Neural cell (in vitro differentiated cells): ENCODE measurements at regions not wholly inside any gene's neighbourhood (a gene's known extent, or its start where the extent isn't known, plus 50 kb on each side); places are given as distances from the start of the nearest gene placed in this dataset.

ENCODE experiments used
- H2AFZ ChIP-seq: fragments of 200-600, 300-800 bp; sonication (generic), shearing (Covaris generic); 2 replicates; pipeline ENCODE4 v1.6.0; 2014; ENCODE audit warnings: low read depth, mild to moderate bottlenecking, antibody characterized with exemption, low read length, moderate library complexity
- H3F3A ChIP-seq: fragments of 200-600 bp; shearing (Covaris generic); 2 replicates; pipeline ENCODE4 v1.6.1; 2016; ENCODE audit warnings: mild to moderate bottlenecking, moderate library complexity, mixed read lengths, antibody characterized with exemption, low read length; ENCODE audit not compliant: insufficient read depth, poor library complexity, severe bottlenecking
- H3K27ac ChIP-seq: fragments of 200-600, 300-800 bp; sonication (generic), shearing (Covaris generic); 2 replicates; pipeline ENCODE4 v1.5.1; 2014; ENCODE audit warnings: mild to moderate bottlenecking, low read length, moderate library complexity
- H3K27me3 ChIP-seq: fragments of 300-800, 200-600 bp; sonication (generic), shearing (Covaris generic); 2 replicates; pipeline ENCODE4 v1.6.0; 2014; ENCODE audit warnings: mild to moderate bottlenecking, low read depth, low read length, moderate library complexity; ENCODE audit not compliant: insufficient read depth
- H3K36me3 ChIP-seq: fragments of 300-800, 200-600 bp; sonication (generic), shearing (Covaris generic); 2 replicates; pipeline ENCODE4 v1.5.1; 2014; ENCODE audit warnings: mild to moderate bottlenecking, antibody characterized with exemption, low read length, moderate library complexity; ENCODE audit not compliant: insufficient read depth
- H3K4me2 ChIP-seq: fragments of 300-800, 200-600 bp; sonication (generic), shearing (Covaris generic); 2 replicates; pipeline ENCODE4 v1.6.0; 2014; ENCODE audit warnings: mild to moderate bottlenecking, low read length
- H3K4me3 ChIP-seq: fragments of 300-800, 200-600 bp; sonication (generic), shearing (Covaris generic); 2 replicates; pipeline ENCODE4 v1.5.1; 2014; ENCODE audit warnings: mild to moderate bottlenecking, low read length, moderate library complexity
- H3K79me2 ChIP-seq: fragments of 200-600 bp; shearing (Covaris generic); replicated peaks from 2 replicates; pipeline ENCODE4 v1.6.0; 2014; ENCODE audit warnings: mild to moderate bottlenecking, low read length, moderate library complexity; ENCODE audit not compliant: insufficient read depth
- H3K9ac ChIP-seq: fragments of 300-800, 200-600 bp; sonication (generic), shearing (Covaris generic); 2 replicates; pipeline ENCODE4 v1.6.1; 2016; ENCODE audit warnings: mild to moderate bottlenecking, low read length, mixed read lengths
- H3K9me2 ChIP-seq: fragments of 200-600 bp; shearing (Covaris generic); 2 replicates; pipeline ENCODE4 v1.6.1; 2016; ENCODE audit warnings: mild to moderate bottlenecking, low read length, mixed read lengths; ENCODE audit not compliant: insufficient read depth
- H3K9me3 ChIP-seq: fragments of 200-600, 300-800 bp; sonication (generic), shearing (Covaris generic); 2 replicates; pipeline ENCODE4 v1.6.1; 2016; ENCODE audit warnings: mild to moderate bottlenecking, mixed run types, low read length, moderate library complexity, mixed read lengths
- H4K20me1 ChIP-seq: fragments of 200-600 bp; shearing (Covaris generic); 2 replicates; pipeline ENCODE4 v1.6.1; 2016; ENCODE audit warnings: mild to moderate bottlenecking, mixed run types; ENCODE audit not compliant: insufficient read depth
- CTCF ChIP-seq: fragments of 450-650 bp; IDR thresholded peaks from 2 replicates; pipeline ENCODE4 v1.5.1; 2014; ENCODE audit warnings: antibody characterized with exemption, mild to moderate bottlenecking, moderate library complexity; ENCODE audit not compliant: poor library complexity, severe bottlenecking
- EP300 ChIP-seq: fragments of 450-650 bp; conservative IDR thresholded peaks from 2 replicates; pipeline ENCODE4 v1.6.1; 2014; ENCODE audit warnings: antibody characterized with exemption, mild to moderate bottlenecking, moderate library complexity; ENCODE audit not compliant: poor library complexity, severe bottlenecking
- EZH2 ChIP-seq: fragments of 200-600, 300-800 bp; shearing (Covaris generic), sonication (generic); IDR thresholded peaks from 2 replicates; pipeline ENCODE4 v1.6.1; 2014; ENCODE audit warnings: antibody characterized with exemption, low read length, borderline replicate concordance, mild to moderate bottlenecking; ENCODE audit not compliant: insufficient read depth, poor library complexity, severe bottlenecking
- MXI1 ChIP-seq: fragments of 450-650 bp; conservative IDR thresholded peaks from 2 replicates; pipeline ENCODE4 v1.6.1; 2014; ENCODE audit warnings: antibody characterized with exemption, mild to moderate bottlenecking; ENCODE audit not compliant: poor library complexity, severe bottlenecking
- POLR2AphosphoS5 ChIP-seq: IDR thresholded peaks from 2 replicates; pipeline ENCODE4 v1.6.1; 2012
- RAD21 ChIP-seq: fragments of 450-650 bp; conservative IDR thresholded peaks from 2 replicates; pipeline ENCODE4 v1.6.1; 2014; ENCODE audit warnings: antibody characterized with exemption, mild to moderate bottlenecking, moderate library complexity
- REST ChIP-seq: IDR thresholded peaks from 2 replicates; pipeline ENCODE4 v1.6.1; 2012; ENCODE audit warnings: borderline replicate concordance
- SMC3 ChIP-seq: fragments of 450-650 bp; conservative IDR thresholded peaks from 2 replicates; pipeline ENCODE4 v1.6.1; 2014; ENCODE audit warnings: antibody characterized with exemption, mild to moderate bottlenecking, moderate library complexity; ENCODE audit not compliant: poor library complexity
- TAF1 ChIP-seq: IDR thresholded peaks from 2 replicates; pipeline ENCODE4 v1.6.1; 2012; ENCODE audit warnings: low read depth

- no peaks in the 10 kb centered on the region for H3F3A ChIP-seq
- no peak overlapping the region for H3K27ac ChIP-seq
- H3K9ac ChIP-seq: no peak overlapping the region
- H3K27me3 ChIP-seq: no peaks in the 10 kb centered on the region
- H3K9me3 ChIP-seq: no peaks in the 10 kb centered on the region
- no peaks in the 10 kb centered on the region for H4K20me1 ChIP-seq
- no peak overlapping the region for H3K4me3 ChIP-seq
- no peak overlapping the region for H3K4me2 ChIP-seq
- no peaks in the 10 kb centered on the region for H3K36me3 ChIP-seq
- no peak overlapping the region for H2AFZ ChIP-seq
- TF ChIP-seq MXI1: no peak
- no peak for TF ChIP-seq POLR2AphosphoS5
- no peak for TF ChIP-seq RAD21
- TF ChIP-seq SMC3: no peak
- TF ChIP-seq EZH2: no peak
- no peaks in the 10 kb centered on the region for H3K9me2 ChIP-seq
- no peaks in the 10 kb centered on the region for H3K79me2 ChIP-seq
Observed at GRCh38 chr13:37442996-37443395, 155.6 kb downstream of the POSTN start.

- Histone ChIP-seq H3F3A (no peaks in the 10 kb centered on the region), H3K79me2 (no peaks in the 10 kb centered on the region), H3K9ac (no peak overlapping the region), H4K20me1 (no peaks in the 10 kb centered on the region), H3K4me2 (no peak overlapping the region), H3K9me2 (no peaks in the 10 kb centered on the region), H3K27ac (no peak overlapping the region), H3K36me3 (no peaks in the 10 kb centered on the region), H3K27me3 (no peaks in the 10 kb centered on the region), H3K4me3 (no peak overlapping the region), H2AFZ (no peak overlapping the region), H3K9me3 (no peaks in the 10 kb centered on the region)
- TF ChIP-seq POLR2AphosphoS5 (no peak), MXI1 (no peak), SMC3 (no peak), REST (no peak)
Observed at GRCh38 chr13:37435881-37436280, 162.7 kb downstream of the POSTN start.

- Histone ChIP-seq H3K9me2 (no peaks in the 10 kb centered on the region), H2AFZ (no peak overlapping the region), H4K20me1 (no peaks in the 10 kb centered on the region), H3K4me2 (no peak overlapping the region), H3K9me3 (no peaks in the 10 kb centered on the region), H3K36me3 (no peaks in the 10 kb centered on the region), H3K27ac (no peak overlapping the region), H3K27me3 (no peaks in the 10 kb centered on the region), H3K9ac (no peak overlapping the region), H3K4me3 (no peak overlapping the region), H3K79me2 (no peaks in the 10 kb centered on the region), H3F3A (no peaks in the 10 kb centered on the region)
- no peak for TF ChIP-seq TAF1
- no peak for TF ChIP-seq POLR2AphosphoS5
- TF ChIP-seq MXI1: no peak
- TF ChIP-seq EZH2: no peak
- no peak for TF ChIP-seq REST
- no peak for TF ChIP-seq CTCF
- TF ChIP-seq EP300: no peak
Observed at GRCh38 chr13:37433086-37433485, 165.5 kb downstream of the POSTN start.
